NB4 (cell line): ENCODE measurements at regions not wholly inside any gene's neighbourhood (a gene's known extent, or its start where the extent isn't known, plus 50 kb on each side); places are given as distances from the start of the nearest gene placed in this dataset.

ENCODE experiments used
- MYC ChIP-seq: IDR thresholded peaks from 2 replicates; pipeline ENCODE4 v1.6.1; 2011; ENCODE audit warnings: low read depth, low read length
- POLR2A ChIP-seq: IDR thresholded peaks from 2 replicates; pipeline ENCODE4 v1.6.1; 2011; ENCODE audit warnings: mild to moderate bottlenecking; ENCODE audit not compliant: insufficient read length; ENCODE audit errors: extremely low read depth
- TF ChIP-seq, protein P1 (sequence below): IDR thresholded peaks from one replicate; pipeline ENCODE4 v1.5.1; 2012; ENCODE audit warnings: low read depth, low read length
- TF ChIP-seq, protein P2 (sequence below): IDR thresholded peaks from 2 replicates; pipeline ENCODE4 v1.6.1; 2011; ENCODE audit warnings: low read depth, low read length

DNA sequence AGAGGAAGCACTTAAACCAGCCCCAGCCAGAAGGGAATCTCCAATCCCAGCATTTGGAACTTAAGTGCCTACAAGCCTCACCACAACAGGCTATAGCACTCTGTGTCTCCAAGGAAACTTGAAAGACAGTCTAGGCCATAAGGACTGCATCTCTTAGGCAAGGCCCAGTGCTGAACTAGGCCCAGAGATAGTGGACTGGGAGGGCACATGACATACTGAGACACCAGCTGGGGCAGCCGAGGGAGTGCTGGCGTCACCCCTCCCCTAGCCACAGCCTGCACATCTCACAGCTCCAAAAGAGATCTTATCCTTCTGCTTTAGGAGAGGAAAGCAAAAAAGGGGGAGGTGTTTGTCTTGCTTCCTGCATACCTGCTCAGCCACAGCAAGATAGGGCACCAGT is 618.5 kb downstream of the COL12A1 start:
- TF ChIP-seq, protein P1, sequence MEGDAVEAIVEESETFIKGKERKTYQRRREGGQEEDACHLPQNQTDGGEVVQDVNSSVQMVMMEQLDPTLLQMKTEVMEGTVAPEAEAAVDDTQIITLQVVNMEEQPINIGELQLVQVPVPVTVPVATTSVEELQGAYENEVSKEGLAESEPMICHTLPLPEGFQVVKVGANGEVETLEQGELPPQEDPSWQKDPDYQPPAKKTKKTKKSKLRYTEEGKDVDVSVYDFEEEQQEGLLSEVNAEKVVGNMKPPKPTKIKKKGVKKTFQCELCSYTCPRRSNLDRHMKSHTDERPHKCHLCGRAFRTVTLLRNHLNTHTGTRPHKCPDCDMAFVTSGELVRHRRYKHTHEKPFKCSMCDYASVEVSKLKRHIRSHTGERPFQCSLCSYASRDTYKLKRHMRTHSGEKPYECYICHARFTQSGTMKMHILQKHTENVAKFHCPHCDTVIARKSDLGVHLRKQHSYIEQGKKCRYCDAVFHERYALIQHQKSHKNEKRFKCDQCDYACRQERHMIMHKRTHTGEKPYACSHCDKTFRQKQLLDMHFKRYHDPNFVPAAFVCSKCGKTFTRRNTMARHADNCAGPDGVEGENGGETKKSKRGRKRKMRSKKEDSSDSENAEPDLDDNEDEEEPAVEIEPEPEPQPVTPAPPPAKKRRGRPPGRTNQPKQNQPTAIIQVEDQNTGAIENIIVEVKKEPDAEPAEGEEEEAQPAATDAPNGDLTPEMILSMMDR = no peak
- TF ChIP-seq POLR2A = no peak
- TF ChIP-seq, protein P2, sequence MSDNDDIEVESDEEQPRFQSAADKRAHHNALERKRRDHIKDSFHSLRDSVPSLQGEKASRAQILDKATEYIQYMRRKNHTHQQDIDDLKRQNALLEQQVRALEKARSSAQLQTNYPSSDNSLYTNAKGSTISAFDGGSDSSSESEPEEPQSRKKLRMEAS = no peak
- no peak for TF ChIP-seq MYC
